T1000 (cell line): ENCODE measurements at regions not wholly inside any gene's neighbourhood (a gene's known extent, or its start where the extent isn't known, plus 50 kb on each side); places are given as distances from the start of the nearest gene placed in this dataset.

Source experiments
- DNase-seq: peaks from one replicate; lab custom pipeline; 2025; ENCODE audit warnings: mixed read lengths; lab: John Stamatoyannopoulos, UW

- DNase-seq: no peak
Observed at GRCh38 chr9:119829186-119829585, 460.0 kb upstream of the BRINP1 start.

GRCh38 chr9:119827526-119827925 lies 458.3 kb upstream of the BRINP1 start:
- DNase-seq: no peak

GRCh38 chr9:119827126-119827525 lies 457.9 kb upstream of the BRINP1 start:
- no peak for DNase-seq

GRCh38 chr9:119818726-119819435 lies 449.6 kb upstream of the BRINP1 start:
- no peak for DNase-seq

GRCh38 chr9:119810645-119811429 lies 441.6 kb upstream of the BRINP1 start:
- DNase-seq: peak; percentile 6

GRCh38 chr9:119803679-119804078 lies 434.4 kb upstream of the BRINP1 start:
- no peak for DNase-seq

GRCh38 chr9:119802621-119803020 lies 433.4 kb upstream of the BRINP1 start:
- no peak for DNase-seq

- no peak for DNase-seq
Observed at GRCh38 chr9:119802133-119802532, 432.9 kb upstream of the BRINP1 start.

- DNase-seq: no peak
Observed at GRCh38 chr9:119801311-119801710, 432.1 kb upstream of the BRINP1 start.

GRCh38 chr9:119795395-119795794 lies 426.2 kb upstream of the BRINP1 start:
- no peak for DNase-seq

- no peak for DNase-seq
Observed at GRCh38 chr9:119794836-119795235, 425.6 kb upstream of the BRINP1 start.

- no peak for DNase-seq
Observed at GRCh38 chr9:119793218-119793617, 424.0 kb upstream of the BRINP1 start.

GRCh38 chr9:119792242-119792641 lies 423.0 kb upstream of the BRINP1 start:
- no peak for DNase-seq

GRCh38 chr9:119789987-119790386 lies 420.8 kb upstream of the BRINP1 start:
- no peak for DNase-seq

- DNase-seq: no peak
Observed at GRCh38 chr9:119788921-119789320, 419.7 kb upstream of the BRINP1 start.

GRCh38 chr9:119781886-119782285 lies 412.7 kb upstream of the BRINP1 start:
- DNase-seq: no peak

GRCh38 chr9:119775410-119775809 lies 406.2 kb upstream of the BRINP1 start:
- no peak for DNase-seq

- DNase-seq: no peak
Observed at GRCh38 chr9:119773823-119774222, 404.6 kb upstream of the BRINP1 start.

- no peak for DNase-seq
Observed at GRCh38 chr9:119771341-119771740, 402.1 kb upstream of the BRINP1 start.

GRCh38 chr9:119768266-119768665 lies 399.0 kb upstream of the BRINP1 start:
- DNase-seq: no peak

- DNase-seq: no peak
Observed at GRCh38 chr9:119765632-119766175, 396.5 kb upstream of the BRINP1 start.

- no peak for DNase-seq
Observed at GRCh38 chr9:119763260-119763659, 394.0 kb upstream of the BRINP1 start.

GRCh38 chr9:119761812-119762211 lies 392.6 kb upstream of the BRINP1 start:
- no peak for DNase-seq
